ENCODE measurements at regions not wholly inside any gene's neighbourhood (a gene's known extent, or its start where the extent isn't known, plus 50 kb on each side); places are given as distances from the start of the nearest gene placed in this dataset.

DNA sequence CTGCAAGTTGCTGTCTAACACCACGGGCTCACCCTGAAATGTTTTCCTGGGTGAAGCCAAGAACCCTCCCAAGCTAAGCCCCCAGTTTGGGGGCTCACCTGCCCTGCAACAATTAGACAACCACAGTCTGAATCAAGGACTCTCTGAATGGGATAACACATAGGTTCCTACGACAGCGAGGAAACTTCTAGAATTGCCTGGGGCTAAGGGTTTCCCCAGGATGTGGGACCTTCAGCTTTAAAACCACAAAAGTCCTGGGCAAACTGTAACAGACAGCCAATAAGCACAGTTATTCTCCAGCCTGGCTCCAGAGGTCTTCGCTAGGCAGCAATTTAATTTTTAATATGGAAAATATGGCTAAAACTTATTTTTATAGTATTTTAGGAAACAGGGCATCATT lies 162.6 kb downstream of the PRKX start:
- Histone ChIP-seq H3K27ac (no peak overlapping the region), H3K4me3 (no peak overlapping the region), H3K4me1 (no peaks in the 10 kb centered on the region), H3K9me3 (no peaks in the 10 kb centered on the region), H3K36me3 (no peaks in the 10 kb centered on the region), H3K27me3 (no peaks in the 10 kb centered on the region)
- intact Hi-C loops (cut with DNase I; ENCODE audit: low total_unique reads), result no loop called here
- DNase-seq (ENCODE audit: low spot score in 2 of 2), result no peak
- TF ChIP-seq, protein P1, sequence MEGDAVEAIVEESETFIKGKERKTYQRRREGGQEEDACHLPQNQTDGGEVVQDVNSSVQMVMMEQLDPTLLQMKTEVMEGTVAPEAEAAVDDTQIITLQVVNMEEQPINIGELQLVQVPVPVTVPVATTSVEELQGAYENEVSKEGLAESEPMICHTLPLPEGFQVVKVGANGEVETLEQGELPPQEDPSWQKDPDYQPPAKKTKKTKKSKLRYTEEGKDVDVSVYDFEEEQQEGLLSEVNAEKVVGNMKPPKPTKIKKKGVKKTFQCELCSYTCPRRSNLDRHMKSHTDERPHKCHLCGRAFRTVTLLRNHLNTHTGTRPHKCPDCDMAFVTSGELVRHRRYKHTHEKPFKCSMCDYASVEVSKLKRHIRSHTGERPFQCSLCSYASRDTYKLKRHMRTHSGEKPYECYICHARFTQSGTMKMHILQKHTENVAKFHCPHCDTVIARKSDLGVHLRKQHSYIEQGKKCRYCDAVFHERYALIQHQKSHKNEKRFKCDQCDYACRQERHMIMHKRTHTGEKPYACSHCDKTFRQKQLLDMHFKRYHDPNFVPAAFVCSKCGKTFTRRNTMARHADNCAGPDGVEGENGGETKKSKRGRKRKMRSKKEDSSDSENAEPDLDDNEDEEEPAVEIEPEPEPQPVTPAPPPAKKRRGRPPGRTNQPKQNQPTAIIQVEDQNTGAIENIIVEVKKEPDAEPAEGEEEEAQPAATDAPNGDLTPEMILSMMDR (IDR thresholded peaks at IDR 0.05), result no peak
- TF ChIP-seq POLR2AphosphoS5 (IDR thresholded peaks at IDR 0.05), result no peak
- TF ChIP-seq POLR2A (IDR thresholded peaks at IDR 0.05), result no peak

DNA sequence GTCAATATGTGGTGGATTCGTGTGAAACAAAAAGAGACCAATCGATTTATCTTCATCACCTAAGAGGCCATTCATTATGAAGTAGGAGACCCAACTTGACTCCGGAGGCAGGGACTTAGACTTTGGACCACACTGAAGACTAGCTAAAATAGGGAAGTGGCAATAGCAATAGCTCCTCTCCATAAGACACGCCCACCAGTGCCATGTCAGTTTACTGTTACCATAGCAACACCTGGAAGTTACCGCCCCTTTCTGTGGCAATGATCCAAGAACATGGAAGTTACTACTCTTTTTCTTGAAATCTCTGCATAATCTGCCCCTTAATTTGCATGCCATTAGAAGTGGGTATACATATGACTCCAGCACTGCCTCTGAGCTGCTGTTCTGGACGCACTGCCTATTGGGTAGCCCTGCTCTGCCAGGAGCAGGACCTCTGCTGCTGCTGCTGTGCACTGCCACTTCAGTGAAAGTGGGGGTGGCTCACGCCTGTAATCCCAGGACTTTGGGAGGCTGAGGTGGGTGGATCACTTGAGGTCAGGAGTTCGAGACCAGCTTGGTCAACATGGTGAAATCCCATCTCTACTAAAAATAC lies 163.2 kb downstream of the PRKX start:
- Histone ChIP-seq H3K4me3 (no peak overlapping the region), H3K4me1 (no peaks in the 10 kb centered on the region), H3K27me3 (no peaks in the 10 kb centered on the region), H3K36me3 (no peaks in the 10 kb centered on the region), H3K27ac (no peak overlapping the region), H3K9me3 (no peaks in the 10 kb centered on the region)
- intact Hi-C loops (cut with DNase I; ENCODE audit: low total_unique reads), result no loop called here
- no peak for DNase-seq (ENCODE audit: low spot score in 2 of 2)
- TF ChIP-seq, protein P1 (IDR thresholded peaks at IDR 0.05), result no peak
- no peak for TF ChIP-seq POLR2A (IDR thresholded peaks at IDR 0.05)
- TF ChIP-seq POLR2AphosphoS5 (IDR thresholded peaks at IDR 0.05), result no peak

- H3K36me3 ChIP-seq, result no peaks in the 10 kb centered on the region
- no peaks in the 10 kb centered on the region for H3K4me1 ChIP-seq
- H3K9me3 ChIP-seq, result no peaks in the 10 kb centered on the region
- H3K27me3 ChIP-seq, result no peaks in the 10 kb centered on the region
- no peak overlapping the region for H3K27ac ChIP-seq
- DNase-seq (ENCODE audit: low spot score in 2 of 2), result peak in 1 of 2 donors; percentile 48
- peak overlapping the region in 2 of 3 donors; percentile 29 to 47 for H3K4me3 ChIP-seq
- intact Hi-C loops (cut with DNase I; ENCODE audit: low total_unique reads), result no loop called here
- TF ChIP-seq POLR2AphosphoS5 (IDR thresholded peaks at IDR 0.05) (no peak), POLR2A (IDR thresholded peaks at IDR 0.05) (no peak)
- TF ChIP-seq, protein P1 (IDR thresholded peaks at IDR 0.05), result no peak
Measured at GRCh38 chrX:3549411-3549911, 164.0 kb downstream of the PRKX start.

DNA sequence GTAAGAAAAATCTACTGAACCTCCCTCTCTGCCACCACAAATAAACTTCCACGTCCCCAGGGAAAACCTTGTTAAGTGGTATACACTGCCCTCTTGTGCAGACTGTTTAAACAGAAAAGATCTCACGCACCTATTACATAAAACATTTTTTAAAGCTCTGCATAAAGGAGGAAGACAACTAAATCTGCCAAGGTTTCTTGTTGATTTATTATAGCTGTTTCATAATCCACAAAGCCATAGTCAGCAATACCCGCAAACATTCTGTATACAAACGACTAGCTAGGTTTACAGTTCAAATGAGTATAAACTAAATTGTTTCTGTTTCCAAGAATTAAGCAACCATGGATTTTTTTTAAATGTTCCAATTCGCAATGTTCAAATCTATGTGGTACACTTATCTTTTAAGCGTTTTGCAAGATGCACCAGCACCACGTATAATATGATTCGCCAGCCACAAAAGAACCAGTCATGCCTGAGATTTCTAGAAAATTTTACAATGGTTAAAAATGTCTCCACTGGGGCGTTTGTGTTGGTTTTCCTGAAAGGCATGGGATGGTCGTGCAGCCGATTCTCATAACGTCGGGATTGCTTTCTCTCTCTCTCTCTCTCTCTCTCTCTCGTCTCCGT lies 164.6 kb downstream of the PRKX start:
- DNase-seq (ENCODE audit: low spot score in 2 of 2), result no peak
- H3K4me1 ChIP-seq, result no peaks in the 10 kb centered on the region
- H3K4me3 ChIP-seq, result peak overlapping the region in 2 of 3 donors; percentile 29 to 47
- TF ChIP-seq, protein P1 (IDR thresholded peaks at IDR 0.05), result peak in 2 of 3 donors; percentile 15 to 35
- no peak for TF ChIP-seq POLR2AphosphoS5 (IDR thresholded peaks at IDR 0.05)
- TF ChIP-seq POLR2A (IDR thresholded peaks at IDR 0.05), result no peak
- no peaks in the 10 kb centered on the region for H3K27me3 ChIP-seq
- H3K9me3 ChIP-seq, result no peaks in the 10 kb centered on the region
- intact Hi-C loops (cut with DNase I; ENCODE audit: low total_unique reads), result no loop called here
- H3K27ac ChIP-seq, result no peak overlapping the region
- H3K36me3 ChIP-seq, result no peaks in the 10 kb centered on the region

DNA sequence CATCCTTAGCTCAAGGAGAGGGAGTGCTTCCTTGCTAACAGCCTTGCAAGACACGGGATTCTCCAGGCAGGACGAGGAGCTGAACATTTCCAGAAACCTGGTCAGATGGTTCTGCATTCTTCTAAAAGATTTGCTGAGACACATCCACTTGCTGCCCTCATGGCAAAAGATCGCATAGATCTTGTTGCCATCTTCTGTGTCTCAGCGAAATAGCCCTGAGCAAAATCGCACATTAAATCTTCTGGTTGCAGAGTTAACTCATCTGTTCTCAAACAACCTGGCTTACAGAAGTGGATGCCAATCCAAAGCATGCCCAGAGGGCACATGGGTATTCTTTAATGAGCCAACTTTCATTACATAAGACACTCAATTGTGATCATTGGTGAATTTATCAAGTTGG lies 167.5 kb downstream of the PRKX start:
- Histone ChIP-seq H3K36me3 (no peaks in the 10 kb centered on the region), H3K9me3 (no peaks in the 10 kb centered on the region), H3K27me3 (no peaks in the 10 kb centered on the region), H3K4me1 (no peaks in the 10 kb centered on the region), H3K27ac (peak overlapping the region in 1 of 2 donors; percentile 19), H3K4me3 (no peak overlapping the region)
- TF ChIP-seq POLR2A (IDR thresholded peaks at IDR 0.05) (no peak), POLR2AphosphoS5 (IDR thresholded peaks at IDR 0.05) (no peak)
- TF ChIP-seq, protein P1 (IDR thresholded peaks at IDR 0.05), result no peak
- DNase-seq (ENCODE audit: low spot score in 2 of 2), result peak in 1 of 2 donors; percentile 35
- intact Hi-C loops (cut with DNase I; ENCODE audit: low total_unique reads), result no loop called here

All from breast epithelium (tissue), 4 donors.